Adrenal gland (tissue), 5 donors: ENCODE measurements at regions not wholly inside any gene's neighbourhood (a gene's known extent, or its start where the extent isn't known, plus 50 kb on each side); places are given as distances from the start of the nearest gene placed in this dataset.

Source experiments
- CTCF ChIP-seq, 6 experiments: fragments of 450-650 bp in 4 of 6; fragments of 200-600 bp in 2 of 6; sonication (generic) in 1 of 6; IDR thresholded peaks; 1 replicate in 5 of 6; 2 replicates in 1 of 6; pipeline versions ENCODE4 v1.5.1 to v1.8.0; 2016 to 2021; ENCODE audit warnings: antibody characterized with exemption in 6 of 6, mild to moderate bottlenecking in 2 of 6, moderate library complexity in 1 of 6
- POLR2A ChIP-seq, 2 donors: fragments of 450-650 bp; IDR thresholded peaks; one replicate each; pipeline ENCODE4 v1.6.1; 2017; ENCODE audit warnings: antibody characterized with exemption in 2 of 2, mild to moderate bottlenecking in 2 of 2, moderate library complexity in 1 of 2
- donor health status: DM: no; HTN: no; CAD: no.

GRCh38 chr16:76164970-76165558, 112.1 kb upstream of the CNTNAP4 start:
- TF ChIP-seq CTCF (IDR thresholded peaks at IDR 0.05) (no peak), POLR2A (IDR thresholded peaks at IDR 0.05) (no peak)
